CD4-positive, CD25-positive, alpha-beta regulatory T cell (primary cell): ENCODE measurements at regions not wholly inside any gene's neighbourhood (a gene's known extent, or its start where the extent isn't known, plus 50 kb on each side); places are given as distances from the start of the nearest gene placed in this dataset.

ENCODE experiments used
- ATAC-seq, 2 donors: fragments of 150-1000 bp; cut with Tn5 transposase; one replicate each; pipeline ENCODE4 v1.10.0; 2021; ENCODE audit warnings: low read depth in 2 of 2, moderate number of reproducible peaks in 2 of 2, moderate library complexity in 1 of 2
- DNase-seq, 3 donors: peaks; one replicate each; pipeline versions ENCODE4 v3.0.0 to v3.0.0-alpha.2; 2012 to 2022; ENCODE audit warnings: mixed read lengths in 1 of 3
- H3K27ac ChIP-seq: one replicate; pipeline ENCODE4 v1.7.0; 2013; ENCODE audit warnings: mild to moderate bottlenecking, low read length; ENCODE audit not compliant: insufficient read depth, poor library complexity, severe bottlenecking
- H3K27me3 ChIP-seq: one replicate; pipeline ENCODE4 v1.7.0; 2013; ENCODE audit warnings: low read length; ENCODE audit not compliant: control insufficient read depth, insufficient read depth
- H3K36me3 ChIP-seq: one replicate; pipeline ENCODE4 v1.7.0; 2013; ENCODE audit warnings: mild to moderate bottlenecking, low read length, moderate library complexity; ENCODE audit not compliant: control insufficient read depth, insufficient read depth
- H3K4me1 ChIP-seq: 2 replicates; pipeline ENCODE4 v1.7.0; 2013; ENCODE audit warnings: mild to moderate bottlenecking, low read length; ENCODE audit not compliant: insufficient read depth, control insufficient read depth, poor library complexity, severe bottlenecking
- H3K4me3 ChIP-seq: one replicate; pipeline ENCODE4 v1.7.0; 2013; ENCODE audit warnings: low read depth, mild to moderate bottlenecking, low read length, moderate library complexity
- H3K9me3 ChIP-seq, 2 experiments: 1 replicate in 1 of 2; 2 replicates in 1 of 2; pipeline ENCODE4 v1.7.0; 2013; ENCODE audit warnings: low read length in 2 of 2, mild to moderate bottlenecking in 1 of 2, moderate library complexity in 1 of 2; ENCODE audit not compliant: control insufficient read depth in 2 of 2
- H3K27ac Mint-ChIP-seq, 3 donors: one replicate each; pipeline ENCODE4 v1.8.0; 2020 to 2022; ENCODE audit warnings: mild to moderate bottlenecking in 3 of 3, mixed read lengths in 3 of 3, moderate library complexity in 2 of 3
- H3K27me3 Mint-ChIP-seq: one replicate; pipeline ENCODE4 v1.8.0; 2022; ENCODE audit warnings: mild to moderate bottlenecking, mixed read lengths
- H3K36me3 Mint-ChIP-seq: one replicate; pipeline ENCODE4 v1.8.0; 2020; ENCODE audit warnings: mixed read lengths
- H3K4me1 Mint-ChIP-seq, 4 donors: one replicate each; pipeline ENCODE4 v1.8.0; 2020 to 2022; ENCODE audit warnings: mixed read lengths in 4 of 4, mild to moderate bottlenecking in 1 of 4
- H3K4me3 Mint-ChIP-seq, 4 donors: one replicate each; pipeline ENCODE4 v1.8.0; 2020 to 2022; ENCODE audit warnings: mild to moderate bottlenecking in 4 of 4, mixed read lengths in 4 of 4, moderate library complexity in 3 of 4
- H3K9me3 Mint-ChIP-seq, 7 donors: one replicate each; pipeline ENCODE4 v1.8.0; 2020 to 2022; ENCODE audit warnings: mixed read lengths in 7 of 7, mild to moderate bottlenecking in 3 of 7, moderate library complexity in 2 of 7

DNA sequence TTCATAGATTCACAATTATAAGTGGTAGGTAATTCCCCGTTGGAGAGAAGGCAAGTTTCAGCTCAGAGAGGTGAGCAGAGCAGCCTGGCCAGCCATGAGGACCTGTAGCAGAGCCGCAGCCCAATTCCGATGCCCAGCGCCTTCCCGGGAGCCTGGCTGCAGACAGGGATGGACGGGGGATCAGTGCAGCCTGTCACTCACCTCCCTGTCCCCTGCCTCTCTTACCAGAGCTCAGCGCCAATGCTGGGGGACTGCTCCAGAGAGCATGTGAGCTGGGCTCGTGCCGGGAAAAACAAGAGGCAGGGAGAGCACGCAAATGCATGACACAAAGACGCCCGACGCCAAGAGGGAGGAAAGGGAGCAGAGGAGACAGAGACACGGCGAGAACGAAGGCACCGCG is 231.9 kb downstream of the BCL11B start:
- Mint-ChIP-seq H3K9me3 (peaks cover 0 to 6% (median 1%) of the 10 kb centered on the region in 7 donors), H3K36me3 (no peaks in the 10 kb centered on the region), H3K27me3 (no peaks in the 10 kb centered on the region), H3K27ac (peak overlapping the region in 1 of 3 donors; percentile 62), H3K4me1 (peaks cover 0 to 8% (median 0%) of the 10 kb centered on the region in 4 donors), H3K4me3 (no peak overlapping the region)
- Histone ChIP-seq H3K36me3 (no peaks in the 10 kb centered on the region), H3K27ac (no peak overlapping the region), H3K27me3 (no peaks in the 10 kb centered on the region), H3K9me3 (no peaks in the 10 kb centered on the region), H3K4me1 (no peaks in the 10 kb centered on the region), H3K4me3 (no peak overlapping the region)
- DNase-seq: no peak
- ATAC-seq: no peak

GRCh38 chr14:99040711-99041110 is 231.3 kb downstream of the BCL11B start:
- H3K27me3 ChIP-seq: no peaks in the 10 kb centered on the region
- DNase-seq (no peak), ATAC-seq (no peak)
- no peaks in the 10 kb centered on the region for H3K36me3 ChIP-seq
- no peak overlapping the region for H3K27ac ChIP-seq
- Mint-ChIP-seq H3K27me3 (no peaks in the 10 kb centered on the region), H3K36me3 (no peaks in the 10 kb centered on the region), H3K4me3 (no peak overlapping the region), H3K9me3 (peaks cover 0 to 6% (median 1%) of the 10 kb centered on the region in 7 donors), H3K27ac (no peak overlapping the region), H3K4me1 (peaks cover 0 to 8% (median 0%) of the 10 kb centered on the region in 4 donors)
- H3K4me3 ChIP-seq: no peak overlapping the region
- H3K4me1 ChIP-seq: no peaks in the 10 kb centered on the region
- H3K9me3 ChIP-seq: no peaks in the 10 kb centered on the region

DNA sequence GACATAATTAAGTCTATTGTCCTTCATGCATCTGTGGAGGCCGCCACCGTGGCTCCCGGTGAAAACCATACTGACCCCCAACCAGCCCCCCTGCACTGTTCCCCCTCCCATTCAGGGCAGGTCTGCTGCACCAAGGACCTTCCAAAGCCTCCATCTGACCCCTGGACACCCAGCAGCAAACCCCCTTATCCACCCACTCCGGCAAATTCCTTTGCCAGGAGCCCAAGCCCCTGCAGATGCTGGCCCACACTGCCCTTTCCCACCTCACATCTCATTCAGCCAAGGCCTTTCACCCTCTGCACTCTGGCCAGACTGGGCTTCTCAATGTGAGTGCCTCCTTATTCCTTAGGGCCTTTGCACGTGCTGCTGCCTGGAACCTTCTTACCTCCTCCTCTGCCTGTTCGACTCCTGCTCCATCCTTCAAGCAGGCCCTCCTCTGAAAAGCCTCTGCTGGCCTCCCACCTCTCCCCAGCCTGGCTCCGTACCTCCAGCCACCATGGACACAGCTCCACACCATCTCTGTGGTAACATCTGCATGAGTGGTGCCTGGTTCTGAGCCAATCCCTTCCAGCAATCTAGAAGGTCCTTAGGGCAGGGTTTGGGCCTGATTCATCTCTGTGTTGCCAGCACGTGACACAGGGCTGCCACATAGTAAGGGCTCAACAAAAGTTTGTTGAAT is 230.7 kb downstream of the BCL11B start:
- Histone ChIP-seq H3K4me1 (no peaks in the 10 kb centered on the region), H3K27ac (no peak overlapping the region), H3K4me3 (no peak overlapping the region), H3K27me3 (no peaks in the 10 kb centered on the region), H3K9me3 (no peaks in the 10 kb centered on the region), H3K36me3 (no peaks in the 10 kb centered on the region)
- no peaks in the 10 kb centered on the region for H3K27me3 Mint-ChIP-seq
- H3K36me3 Mint-ChIP-seq: no peaks in the 10 kb centered on the region
- H3K9me3 Mint-ChIP-seq: peaks cover 0 to 6% (median 1%) of the 10 kb centered on the region in 7 donors
- ATAC-seq: no peak
- no peak for DNase-seq
- H3K4me1 Mint-ChIP-seq: peaks cover 0 to 8% (median 0%) of the 10 kb centered on the region in 4 donors
- H3K4me3 Mint-ChIP-seq: no peak overlapping the region
- peak overlapping the region in 2 of 3 donors; percentile 26 to 83 for H3K27ac Mint-ChIP-seq

DNA sequence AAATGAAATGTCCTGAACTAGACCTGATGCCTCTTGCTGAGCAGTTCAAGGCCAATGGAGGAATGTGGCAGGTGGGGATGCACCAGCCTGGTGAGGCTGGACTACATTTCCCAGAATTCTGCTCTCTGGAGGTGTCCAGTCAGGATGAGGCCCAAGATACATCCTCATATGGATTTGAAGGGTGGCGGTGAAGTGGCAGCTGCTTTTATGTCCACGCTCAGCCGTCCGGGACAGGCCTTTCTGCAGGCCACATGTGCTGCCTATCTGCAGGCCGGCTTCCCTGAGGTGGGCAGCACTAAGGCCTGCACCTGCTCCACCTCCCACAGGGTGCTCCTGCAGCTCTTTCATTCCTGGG is 230.2 kb downstream of the BCL11B start:
- no peaks in the 10 kb centered on the region for H3K36me3 Mint-ChIP-seq
- Histone ChIP-seq H3K4me3 (no peak overlapping the region), H3K27ac (no peak overlapping the region), H3K36me3 (no peaks in the 10 kb centered on the region), H3K27me3 (no peaks in the 10 kb centered on the region), H3K4me1 (no peaks in the 10 kb centered on the region), H3K9me3 (no peaks in the 10 kb centered on the region)
- DNase-seq (no peak), ATAC-seq (no peak)
- H3K27ac Mint-ChIP-seq: peak overlapping the region in 1 of 3 donors; percentile 26
- H3K9me3 Mint-ChIP-seq: peaks cover 0 to 6% (median 1%) of the 10 kb centered on the region in 7 donors
- no peak overlapping the region for H3K4me3 Mint-ChIP-seq
- H3K4me1 Mint-ChIP-seq: peaks cover 0 to 5% (median 0%) of the 10 kb centered on the region in 4 donors
- no peaks in the 10 kb centered on the region for H3K27me3 Mint-ChIP-seq

- Histone ChIP-seq H3K9me3 (no peaks in the 10 kb centered on the region), H3K36me3 (no peaks in the 10 kb centered on the region), H3K27ac (no peak overlapping the region), H3K4me3 (no peak overlapping the region), H3K27me3 (no peaks in the 10 kb centered on the region), H3K4me1 (no peaks in the 10 kb centered on the region)
- ATAC-seq (no peak), DNase-seq (no peak)
- peaks cover 0 to 4% (median under 1%) of the 10 kb centered on the region in 4 donors for H3K4me1 Mint-ChIP-seq
- no peaks in the 10 kb centered on the region for H3K36me3 Mint-ChIP-seq
- no peaks in the 10 kb centered on the region for H3K27me3 Mint-ChIP-seq
- no peak overlapping the region for H3K27ac Mint-ChIP-seq
- H3K4me3 Mint-ChIP-seq: no peak overlapping the region
- H3K9me3 Mint-ChIP-seq: peaks cover 0 to 6% (median 1%) of the 10 kb centered on the region in 7 donors
Observed at GRCh38 chr14:99042381-99043266, 229.4 kb downstream of the BCL11B start.

- Histone ChIP-seq H3K4me3 (no peak overlapping the region), H3K4me1 (no peaks in the 10 kb centered on the region), H3K36me3 (no peaks in the 10 kb centered on the region), H3K9me3 (no peaks in the 10 kb centered on the region), H3K27me3 (no peaks in the 10 kb centered on the region), H3K27ac (no peak overlapping the region)
- Mint-ChIP-seq H3K27ac (no peak overlapping the region), H3K36me3 (no peaks in the 10 kb centered on the region), H3K27me3 (no peaks in the 10 kb centered on the region), H3K4me3 (no peak overlapping the region), H3K4me1 (peaks cover 0 to 6% (median 2%) of the 10 kb centered on the region in 4 donors), H3K9me3 (peaks cover 0 to 6% (median 1%) of the 10 kb centered on the region in 7 donors)
- DNase-seq (no peak), ATAC-seq (no peak)
Observed at GRCh38 chr14:99043267-99043615, 228.8 kb downstream of the BCL11B start.

DNA sequence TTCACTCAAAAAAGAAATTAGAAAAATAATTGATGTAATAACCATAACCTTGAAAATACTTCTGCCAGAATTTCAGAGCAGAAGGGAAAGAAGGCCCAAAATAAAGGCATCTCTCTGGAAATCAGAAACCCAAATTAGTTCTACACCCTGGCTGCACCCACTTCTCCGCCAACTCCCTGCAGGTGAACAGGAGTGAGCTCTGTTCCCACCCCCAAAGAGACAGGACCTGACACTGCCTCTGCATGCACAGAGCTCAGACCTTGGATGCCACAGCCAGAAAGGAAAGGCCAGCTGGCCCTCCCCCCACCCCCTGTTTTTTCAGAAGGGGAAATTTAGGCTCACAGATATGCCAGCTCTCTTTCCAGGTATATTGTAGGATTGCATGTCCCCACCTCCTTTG is 228.2 kb downstream of the BCL11B start:
- H3K27me3 ChIP-seq: no peaks in the 10 kb centered on the region
- no peak overlapping the region for H3K4me3 Mint-ChIP-seq
- no peak overlapping the region for H3K27ac Mint-ChIP-seq
- H3K9me3 Mint-ChIP-seq: peaks cover 0 to 6% (median 1%) of the 10 kb centered on the region in 7 donors
- no peaks in the 10 kb centered on the region for H3K9me3 ChIP-seq
- no peak overlapping the region for H3K4me3 ChIP-seq
- DNase-seq (no peak), ATAC-seq (no peak)
- no peaks in the 10 kb centered on the region for H3K27me3 Mint-ChIP-seq
- H3K36me3 ChIP-seq: no peaks in the 10 kb centered on the region
- peaks cover 0 to 11% (median 4%) of the 10 kb centered on the region in 4 donors for H3K4me1 Mint-ChIP-seq
- no peaks in the 10 kb centered on the region for H3K4me1 ChIP-seq
- H3K27ac ChIP-seq: no peak overlapping the region
- no peaks in the 10 kb centered on the region for H3K36me3 Mint-ChIP-seq
